Hepatic stellate cell (primary cell): ENCODE measurements at regions not wholly inside any gene's neighbourhood (a gene's known extent, or its start where the extent isn't known, plus 50 kb on each side); places are given as distances from the start of the nearest gene placed in this dataset.

Experiments used
- DNase-seq: peaks from one replicate; pipeline ENCODE4 v3.0.0; 2011; ENCODE audit warnings: low spot score

GRCh38 chr20:57877131-57877824 is 167.5 kb upstream of the PMEPA1 start:
- DNase-seq: no peak

- no peak for DNase-seq
Observed at GRCh38 chr20:57876163-57876562, 166.3 kb upstream of the PMEPA1 start.

- DNase-seq: no peak
Observed at GRCh38 chr20:57874141-57874540, 164.3 kb upstream of the PMEPA1 start.

- DNase-seq: no peak
Observed at GRCh38 chr20:57872816-57873409, 163.1 kb upstream of the PMEPA1 start.

DNA sequence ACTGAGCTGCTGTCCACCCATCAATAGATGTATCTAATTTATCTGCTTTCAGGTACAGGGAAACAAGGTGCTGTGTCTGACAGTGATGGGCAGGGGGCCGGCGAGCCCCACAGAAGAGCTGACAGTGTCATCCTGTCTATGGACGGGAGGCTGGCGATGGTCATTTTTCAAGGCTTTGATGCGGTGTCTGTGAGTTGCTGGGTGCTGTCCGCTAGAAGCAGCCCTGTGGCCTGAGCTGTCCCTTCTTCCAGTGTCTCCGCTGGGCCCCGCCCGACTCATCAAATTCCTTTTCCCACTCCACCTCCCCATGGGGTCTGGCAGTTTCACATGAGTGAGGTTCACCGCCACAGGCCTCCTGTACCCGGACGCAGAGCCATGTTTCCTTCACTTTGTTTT is 161.4 kb upstream of the PMEPA1 start:
- no peak for DNase-seq

- DNase-seq: no peak
Observed at GRCh38 chr20:57870597-57871236, 160.9 kb upstream of the PMEPA1 start.

DNA sequence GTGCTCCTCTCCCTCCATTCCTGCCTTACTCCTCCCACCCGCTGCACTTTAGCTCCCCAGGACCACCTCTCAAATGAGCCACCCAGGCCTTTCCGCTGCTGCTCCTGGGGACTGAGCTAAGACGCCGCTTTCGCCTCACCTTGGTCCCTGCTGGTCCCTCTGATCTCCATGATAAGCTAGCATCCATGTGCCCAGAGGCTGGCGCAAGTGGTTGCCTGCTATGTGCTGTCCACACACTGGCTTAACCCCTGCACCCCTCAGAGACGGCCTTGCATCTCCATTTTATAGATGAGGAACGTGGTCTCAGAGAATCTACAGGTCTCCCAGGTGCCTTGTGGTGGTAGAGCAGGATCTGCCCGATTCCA is 160.1 kb upstream of the PMEPA1 start:
- DNase-seq: no peak

- no peak for DNase-seq
Observed at GRCh38 chr20:57869291-57869950, 159.6 kb upstream of the PMEPA1 start.

DNA sequence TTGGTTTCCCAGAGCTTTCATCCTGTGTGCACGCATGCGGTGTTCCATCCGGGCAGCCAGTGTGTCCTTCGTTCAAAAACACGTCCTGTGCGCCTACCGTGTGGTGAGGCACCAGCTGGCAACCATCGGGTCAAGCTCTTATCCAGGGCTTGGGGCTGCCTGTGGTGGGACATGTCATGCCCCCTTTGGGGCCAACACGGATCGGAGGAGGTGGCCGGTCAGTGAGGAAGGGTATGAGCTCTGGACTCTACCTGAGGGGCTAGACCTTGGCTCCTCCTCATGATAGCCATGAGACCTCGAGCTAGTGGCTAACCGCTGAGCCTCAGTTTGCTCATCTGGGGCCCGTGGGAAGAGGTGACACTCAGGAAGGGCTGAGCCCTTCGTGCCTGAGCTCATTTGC is 158.5 kb upstream of the PMEPA1 start:
- no peak for DNase-seq

DNA sequence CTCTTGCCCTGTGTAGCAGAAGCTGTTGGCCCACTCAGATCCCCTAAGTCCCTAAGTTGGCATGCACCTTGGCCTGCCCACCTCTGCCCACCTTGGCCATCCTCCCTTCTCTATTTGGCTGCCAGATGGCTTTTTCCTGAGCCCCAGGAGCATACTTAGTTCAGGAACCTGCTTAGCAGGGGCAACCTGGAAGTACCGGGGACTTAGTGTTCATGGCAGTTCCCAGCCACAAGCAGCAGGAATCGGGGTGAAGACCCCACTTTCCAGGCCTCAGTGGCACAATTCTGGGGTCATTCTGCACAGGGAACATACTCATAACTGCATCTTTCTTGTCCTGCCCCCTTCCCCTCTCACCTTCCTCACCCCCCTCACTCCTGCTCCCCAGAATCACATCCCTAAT is 158.0 kb upstream of the PMEPA1 start:
- no peak for DNase-seq

DNA sequence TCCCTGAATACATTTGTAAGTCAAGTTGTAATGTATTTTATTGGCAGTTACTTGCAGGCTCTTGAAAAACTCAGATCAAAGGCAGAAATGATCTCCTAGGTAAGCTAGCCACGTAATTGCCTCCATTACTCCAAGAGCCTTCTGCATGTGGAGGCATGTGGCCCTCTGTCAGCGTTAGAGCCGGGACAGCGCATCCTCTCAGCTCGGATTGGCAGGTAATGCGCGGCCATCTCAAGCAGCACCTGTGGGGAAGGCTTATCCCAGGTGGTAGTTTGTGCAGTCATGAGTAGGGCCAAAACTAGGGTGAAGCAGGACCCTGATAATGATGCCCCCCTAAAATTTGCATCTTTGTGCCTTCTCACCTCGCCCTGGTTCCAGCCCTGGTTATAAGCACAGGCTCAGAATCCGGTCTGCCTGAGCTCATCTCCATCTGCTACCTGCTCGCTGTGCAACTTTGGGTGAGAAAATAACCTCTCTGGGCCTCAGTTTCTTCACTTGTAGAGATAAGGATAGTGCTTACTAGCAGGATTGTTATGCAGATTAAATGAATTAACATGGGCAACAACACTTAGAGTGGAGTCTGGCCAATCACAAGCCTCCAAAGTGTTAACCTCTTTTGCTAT is 157.5 kb upstream of the PMEPA1 start:
- DNase-seq: no peak

GRCh38 chr20:57866250-57867106 is 156.7 kb upstream of the PMEPA1 start:
- DNase-seq: no peak

DNA sequence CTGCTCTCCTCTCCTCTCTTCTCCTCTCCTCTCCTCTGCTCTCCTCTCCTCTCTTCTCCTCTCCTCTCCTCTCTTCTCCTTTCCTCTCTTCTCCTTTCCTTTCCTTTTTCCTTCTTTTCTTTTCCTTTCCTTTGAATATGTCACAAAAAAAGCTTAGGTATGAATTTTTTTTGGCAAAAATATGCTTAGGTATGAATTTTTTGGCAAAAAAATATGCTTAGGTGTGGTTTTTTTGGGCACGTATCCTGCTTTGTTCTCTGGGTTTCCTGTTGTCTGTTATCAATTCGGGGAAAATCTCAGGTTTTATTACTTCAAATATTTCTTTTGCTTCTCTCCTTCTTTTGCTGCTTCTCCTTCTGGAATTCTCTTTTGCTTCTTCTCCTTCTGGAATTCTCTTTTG is 155.5 kb upstream of the PMEPA1 start:
- DNase-seq: no peak

DNA sequence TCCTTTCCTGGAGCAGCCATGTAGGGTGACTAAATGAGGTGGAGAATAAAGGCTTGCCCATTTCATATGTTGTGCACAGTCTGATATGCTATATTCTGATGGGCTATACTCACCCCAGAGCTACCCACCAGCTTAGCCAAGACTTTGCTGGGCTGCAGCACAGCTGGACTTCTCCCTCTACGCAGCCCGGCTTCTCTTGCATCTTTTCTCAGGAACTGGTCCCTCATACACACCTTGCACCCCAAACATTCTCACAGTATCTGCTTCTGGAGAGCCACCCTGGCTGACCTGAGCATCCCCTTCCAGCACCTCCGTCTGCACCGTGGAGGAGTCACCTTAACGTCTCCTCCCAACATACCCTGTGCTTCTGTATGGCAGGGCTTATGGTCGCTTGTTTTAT is 150.8 kb upstream of the PMEPA1 start:
- DNase-seq: no peak

GRCh38 chr20:57857969-57858368 is 148.2 kb upstream of the PMEPA1 start:
- no peak for DNase-seq

DNA sequence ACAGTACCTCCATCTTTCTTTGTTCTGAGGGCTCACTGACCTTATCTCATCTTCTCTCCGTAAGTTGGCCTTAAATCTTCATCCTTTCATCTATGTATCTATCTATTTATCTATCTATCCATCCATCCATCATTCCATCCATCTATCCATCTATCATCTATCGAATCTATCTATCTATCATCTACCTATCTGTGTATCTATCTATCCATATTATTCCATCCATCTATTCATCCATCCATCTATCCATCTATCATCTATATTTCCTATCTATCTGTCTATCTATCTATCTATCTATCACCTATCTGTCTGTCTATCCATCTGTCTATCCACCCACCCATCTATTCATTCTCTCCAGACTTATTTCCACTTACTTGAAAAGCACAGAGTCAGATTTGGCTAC is 147.3 kb upstream of the PMEPA1 start:
- no peak for DNase-seq

GRCh38 chr20:57856658-57857057 is 146.8 kb upstream of the PMEPA1 start:
- no peak for DNase-seq

DNA sequence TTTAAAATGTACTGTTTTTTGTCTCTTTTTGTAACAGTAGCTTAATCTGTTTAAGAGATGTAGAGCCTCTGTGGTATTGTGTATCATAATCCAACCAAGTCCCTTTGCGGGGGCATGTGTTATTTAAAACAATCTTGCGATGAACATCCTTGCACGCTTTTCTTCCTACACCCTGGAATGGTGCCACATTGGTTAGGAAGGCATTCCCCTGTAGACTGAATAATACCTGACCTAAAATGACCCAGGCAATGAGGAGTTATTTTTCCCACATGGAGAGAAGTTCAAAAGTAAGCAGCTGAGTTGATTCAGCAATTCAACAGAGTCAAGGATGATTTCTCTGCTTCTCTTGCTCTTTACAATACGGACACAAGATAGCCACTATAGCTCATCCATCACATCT is 142.0 kb upstream of the PMEPA1 start:
- DNase-seq: no peak

GRCh38 chr20:57851025-57851682 is 141.3 kb upstream of the PMEPA1 start:
- no peak for DNase-seq

- DNase-seq: no peak
Observed at GRCh38 chr20:57849521-57850215, 139.9 kb upstream of the PMEPA1 start.

- DNase-seq: no peak
Observed at GRCh38 chr20:57849121-57849520, 139.3 kb upstream of the PMEPA1 start.
